GM12878 (cell line): ENCODE measurements at regions not wholly inside any gene's neighbourhood (a gene's known extent, or its start where the extent isn't known, plus 50 kb on each side); places are given as distances from the start of the nearest gene placed in this dataset.

Experiments
- BMI1 ChIP-seq: fragments of 450-650 bp; IDR thresholded peaks from 2 replicates; pipeline ENCODE4 v1.6.1; 2016; ENCODE audit warnings: mild to moderate bottlenecking, moderate library complexity, borderline replicate concordance
- CHD1 ChIP-seq: IDR thresholded peaks from 2 replicates; pipeline ENCODE4 v1.6.1; 2012; ENCODE audit warnings: low read depth, low read length, improper control_type of control experiment
- EGR1 ChIP-seq, 2 experiments: IDR thresholded peaks; 1 replicate in 1 of 2; 2 replicates in 1 of 2; pipeline ENCODE4 v1.6.1; 2011 to 2012; ENCODE audit warnings: low read depth in 2 of 2, low read length in 2 of 2, borderline replicate concordance in 1 of 2, mild to moderate bottlenecking in 1 of 2, moderate library complexity in 1 of 2
- MYC ChIP-seq: IDR thresholded peaks from 2 replicates; pipeline ENCODE4 v1.6.1; 2011; ENCODE audit warnings: mild to moderate bottlenecking, low read length, moderate library complexity, inconsistent platforms; ENCODE audit not compliant: insufficient read depth, insufficient replicate concordance, insufficient read length, severe bottlenecking
- PML ChIP-seq: IDR thresholded peaks from 2 replicates; pipeline ENCODE4 v1.6.1; 2012; ENCODE audit warnings: low read length, inconsistent platforms
- POLR2A ChIP-seq: IDR thresholded peaks from 2 replicates; pipeline ENCODE4 v1.6.1; 2011; ENCODE audit warnings: low read depth, mild to moderate bottlenecking, low read length
- POLR2AphosphoS5 ChIP-seq: IDR thresholded peaks from 2 replicates; pipeline ENCODE4 v1.6.1; 2011; ENCODE audit warnings: mild to moderate bottlenecking, low read length, inconsistent platforms
- ZNF384 ChIP-seq: IDR thresholded peaks from 2 replicates; pipeline ENCODE4 v1.6.1; 2012; ENCODE audit warnings: low read depth, mild to moderate bottlenecking, low read length, improper control_type of control experiment, borderline replicate concordance
- TF ChIP-seq, protein P1 (sequence below), 3 experiments: IDR thresholded peaks in 2 of 3; conservative IDR thresholded peaks in 1 of 3; 2 replicates each; pipeline ENCODE4 v1.5.1; 2011; ENCODE audit warnings: low read depth in 3 of 3, low read length in 3 of 3, mild to moderate bottlenecking in 3 of 3, control low read depth in 2 of 3, moderate library complexity in 2 of 3, inconsistent platforms in 1 of 3, mixed read lengths in 1 of 3; ENCODE audit not compliant: control insufficient read depth in 2 of 3, insufficient read depth in 1 of 3; ENCODE audit errors: extremely low read depth in 1 of 3
- TF ChIP-seq, protein P2 (sequence below): fragments of 450-650 bp; IDR thresholded peaks from 2 replicates; pipeline ENCODE4 v1.6.1; 2017; ENCODE audit warnings: mild to moderate bottlenecking
- TF ChIP-seq, protein P3 (sequence below): IDR thresholded peaks from 2 replicates; pipeline ENCODE4 v1.6.1; 2012; ENCODE audit warnings: low read depth, low read length, improper control_type of control experiment

DNA sequence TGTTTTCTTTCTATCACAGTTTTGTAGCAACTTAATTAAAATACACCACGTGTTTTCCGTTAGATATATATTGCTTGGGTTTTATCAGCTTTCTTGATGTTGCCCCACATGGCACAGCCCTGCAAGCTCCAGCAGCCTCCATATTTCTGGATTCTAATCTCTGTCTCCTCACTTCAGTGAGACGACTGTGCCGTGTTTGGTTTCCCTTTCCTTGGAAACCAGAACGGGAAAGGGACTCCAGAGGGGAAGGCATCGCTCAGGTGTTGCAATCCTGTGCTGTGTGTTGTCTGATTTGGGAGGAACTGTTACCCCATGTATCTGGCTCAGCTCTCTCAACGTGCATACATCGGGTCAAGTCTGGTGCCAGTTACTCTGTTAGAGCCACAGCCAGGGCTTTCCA lies 464.2 kb upstream of the B3GAT1 start:
- TF ChIP-seq CHD1 = no peak
- no peak for TF ChIP-seq ZNF384
- TF ChIP-seq POLR2AphosphoS5 = no peak
- TF ChIP-seq, protein P1, sequence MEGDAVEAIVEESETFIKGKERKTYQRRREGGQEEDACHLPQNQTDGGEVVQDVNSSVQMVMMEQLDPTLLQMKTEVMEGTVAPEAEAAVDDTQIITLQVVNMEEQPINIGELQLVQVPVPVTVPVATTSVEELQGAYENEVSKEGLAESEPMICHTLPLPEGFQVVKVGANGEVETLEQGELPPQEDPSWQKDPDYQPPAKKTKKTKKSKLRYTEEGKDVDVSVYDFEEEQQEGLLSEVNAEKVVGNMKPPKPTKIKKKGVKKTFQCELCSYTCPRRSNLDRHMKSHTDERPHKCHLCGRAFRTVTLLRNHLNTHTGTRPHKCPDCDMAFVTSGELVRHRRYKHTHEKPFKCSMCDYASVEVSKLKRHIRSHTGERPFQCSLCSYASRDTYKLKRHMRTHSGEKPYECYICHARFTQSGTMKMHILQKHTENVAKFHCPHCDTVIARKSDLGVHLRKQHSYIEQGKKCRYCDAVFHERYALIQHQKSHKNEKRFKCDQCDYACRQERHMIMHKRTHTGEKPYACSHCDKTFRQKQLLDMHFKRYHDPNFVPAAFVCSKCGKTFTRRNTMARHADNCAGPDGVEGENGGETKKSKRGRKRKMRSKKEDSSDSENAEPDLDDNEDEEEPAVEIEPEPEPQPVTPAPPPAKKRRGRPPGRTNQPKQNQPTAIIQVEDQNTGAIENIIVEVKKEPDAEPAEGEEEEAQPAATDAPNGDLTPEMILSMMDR (IDR thresholded peaks at IDR 0.05 in 2 of 3, conservative IDR thresholded peaks at IDR 0.05 in 1 of 3; ENCODE audit: control insufficient read depth in 2 of 3, extremely low read depth in 1 of 3, insufficient read depth in 1 of 3, low read depth in 3 of 3, low read length in 3 of 3) = no peak
- no peak for TF ChIP-seq BMI1
- TF ChIP-seq MYC = no peak
- no peak for TF ChIP-seq POLR2A
- TF ChIP-seq, protein P2, sequence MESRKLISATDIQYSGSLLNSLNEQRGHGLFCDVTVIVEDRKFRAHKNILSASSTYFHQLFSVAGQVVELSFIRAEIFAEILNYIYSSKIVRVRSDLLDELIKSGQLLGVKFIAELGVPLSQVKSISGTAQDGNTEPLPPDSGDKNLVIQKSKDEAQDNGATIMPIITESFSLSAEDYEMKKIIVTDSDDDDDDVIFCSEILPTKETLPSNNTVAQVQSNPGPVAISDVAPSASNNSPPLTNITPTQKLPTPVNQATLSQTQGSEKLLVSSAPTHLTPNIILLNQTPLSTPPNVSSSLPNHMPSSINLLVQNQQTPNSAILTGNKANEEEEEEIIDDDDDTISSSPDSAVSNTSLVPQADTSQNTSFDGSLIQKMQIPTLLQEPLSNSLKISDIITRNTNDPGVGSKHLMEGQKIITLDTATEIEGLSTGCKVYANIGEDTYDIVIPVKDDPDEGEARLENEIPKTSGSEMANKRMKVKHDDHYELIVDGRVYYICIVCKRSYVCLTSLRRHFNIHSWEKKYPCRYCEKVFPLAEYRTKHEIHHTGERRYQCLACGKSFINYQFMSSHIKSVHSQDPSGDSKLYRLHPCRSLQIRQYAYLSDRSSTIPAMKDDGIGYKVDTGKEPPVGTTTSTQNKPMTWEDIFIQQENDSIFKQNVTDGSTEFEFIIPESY = no peak
- TF ChIP-seq, protein P3, sequence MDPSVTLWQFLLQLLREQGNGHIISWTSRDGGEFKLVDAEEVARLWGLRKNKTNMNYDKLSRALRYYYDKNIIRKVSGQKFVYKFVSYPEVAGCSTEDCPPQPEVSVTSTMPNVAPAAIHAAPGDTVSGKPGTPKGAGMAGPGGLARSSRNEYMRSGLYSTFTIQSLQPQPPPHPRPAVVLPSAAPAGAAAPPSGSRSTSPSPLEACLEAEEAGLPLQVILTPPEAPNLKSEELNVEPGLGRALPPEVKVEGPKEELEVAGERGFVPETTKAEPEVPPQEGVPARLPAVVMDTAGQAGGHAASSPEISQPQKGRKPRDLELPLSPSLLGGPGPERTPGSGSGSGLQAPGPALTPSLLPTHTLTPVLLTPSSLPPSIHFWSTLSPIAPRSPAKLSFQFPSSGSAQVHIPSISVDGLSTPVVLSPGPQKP = no peak
- TF ChIP-seq EGR1 (IDR thresholded peaks at IDR 0.05; ENCODE audit: borderline replicate concordance in 1 of 2, low read depth in 2 of 2, low read length in 2 of 2) = no peak
- TF ChIP-seq PML = no peak
